ENCODE measurements at regions not wholly inside any gene's neighbourhood (a gene's known extent, or its start where the extent isn't known, plus 50 kb on each side); places are given as distances from the start of the nearest gene placed in this dataset.

GRCh38 chr5:98594098-98594497, 179.4 kb upstream of the RGMB start:
- intact Hi-C loops (cut with DNase I, micrococcal nuclease), result no loop called here
- ATAC-seq (peak; percentile 60), DNase-seq (no peak)
- Histone ChIP-seq H3K4me1 (ENCODE audit: low read depth) (no peaks in the 10 kb centered on the region), H3K9me3 (no peaks in the 10 kb centered on the region), H3K4me3 (no peak overlapping the region), H3K36me3 (ENCODE audit: low read depth) (no peaks in the 10 kb centered on the region)
- TF ChIP-seq CTCF (IDR thresholded peaks at IDR 0.05), result no peak

- TF ChIP-seq CTCF (IDR thresholded peaks at IDR 0.05), result no peak
- no peak for ATAC-seq
- intact Hi-C loops (cut with DNase I, micrococcal nuclease), result no loop called here
- Histone ChIP-seq H3K9me3 (peaks cover 4% of the 10 kb centered on the region), H3K4me3 (no peak overlapping the region), H3K4me1 (ENCODE audit: low read depth) (no peaks in the 10 kb centered on the region), H3K36me3 (ENCODE audit: low read depth) (no peaks in the 10 kb centered on the region)
- DNase-seq, result no peak
Observed at GRCh38 chr5:98599016-98599415, 174.4 kb upstream of the RGMB start.

GRCh38 chr5:98602534-98603112, 170.8 kb upstream of the RGMB start:
- peaks cover 4% of the 10 kb centered on the region for H3K9me3 ChIP-seq
- no peak for TF ChIP-seq CTCF (IDR thresholded peaks at IDR 0.05)
- H3K4me3 ChIP-seq, result no peak overlapping the region
- ATAC-seq (no peak), DNase-seq (no peak)
- no peaks in the 10 kb centered on the region for H3K36me3 ChIP-seq (ENCODE audit: low read depth)
- intact Hi-C loops (cut with DNase I, micrococcal nuclease), result no loop called here
- no peaks in the 10 kb centered on the region for H3K4me1 ChIP-seq (ENCODE audit: low read depth)

- intact Hi-C loops (cut with DNase I, micrococcal nuclease), result no loop called here
- TF ChIP-seq CTCF (IDR thresholded peaks at IDR 0.05), result no peak
- DNase-seq, result no peak
Observed at GRCh38 chr5:98603456-98603855, 170.0 kb upstream of the RGMB start.

GRCh38 chr5:98604301-98604700, 169.2 kb upstream of the RGMB start:
- Histone ChIP-seq H3K36me3 (ENCODE audit: low read depth) (no peaks in the 10 kb centered on the region), H3K9me3 (peaks cover 4% of the 10 kb centered on the region), H3K4me1 (ENCODE audit: low read depth) (no peaks in the 10 kb centered on the region), H3K4me3 (no peak overlapping the region)
- ATAC-seq, result no peak
- DNase-seq, result no peak
- TF ChIP-seq CTCF (IDR thresholded peaks at IDR 0.05), result no peak
- intact Hi-C loops (cut with DNase I, micrococcal nuclease), result no loop called here

More at GRCh38 chr5:98603456-98603855, 170.0 kb upstream of the RGMB start:
- H3K36me3 ChIP-seq (ENCODE audit: low read depth), result no peaks in the 10 kb centered on the region
- no peak for ATAC-seq
- no peak overlapping the region for H3K4me3 ChIP-seq
- H3K9me3 ChIP-seq, result peaks cover 4% of the 10 kb centered on the region
- H3K4me1 ChIP-seq (ENCODE audit: low read depth), result no peaks in the 10 kb centered on the region
